HCEC 1CT (cell line): ENCODE measurements at regions not wholly inside any gene's neighbourhood (a gene's known extent, or its start where the extent isn't known, plus 50 kb on each side); places are given as distances from the start of the nearest gene placed in this dataset.

Source experiments
- DNase-seq: peaks from one replicate; pipeline ENCODE4 v3.0.0-alpha.2; 2017

DNA sequence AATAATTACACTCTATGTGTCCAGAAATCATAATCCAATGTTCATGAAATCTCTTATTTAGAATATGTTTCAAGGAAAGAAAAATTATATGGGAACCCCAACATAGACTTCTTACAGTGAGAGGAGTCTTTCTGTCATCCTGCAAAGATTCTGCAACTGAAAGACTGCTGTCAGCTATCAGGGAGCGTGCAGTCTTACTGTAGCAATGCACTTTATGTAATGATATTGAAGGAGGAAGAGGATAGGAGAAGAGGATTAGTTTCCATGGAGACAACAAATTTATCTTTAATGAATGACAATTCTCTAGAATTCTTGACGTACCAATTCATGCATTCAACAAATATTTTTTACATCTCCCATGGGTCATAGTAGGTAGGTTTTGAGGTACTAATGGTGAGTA lies 61.3 kb upstream of the MYT1L start:
- no peak for DNase-seq

DNA sequence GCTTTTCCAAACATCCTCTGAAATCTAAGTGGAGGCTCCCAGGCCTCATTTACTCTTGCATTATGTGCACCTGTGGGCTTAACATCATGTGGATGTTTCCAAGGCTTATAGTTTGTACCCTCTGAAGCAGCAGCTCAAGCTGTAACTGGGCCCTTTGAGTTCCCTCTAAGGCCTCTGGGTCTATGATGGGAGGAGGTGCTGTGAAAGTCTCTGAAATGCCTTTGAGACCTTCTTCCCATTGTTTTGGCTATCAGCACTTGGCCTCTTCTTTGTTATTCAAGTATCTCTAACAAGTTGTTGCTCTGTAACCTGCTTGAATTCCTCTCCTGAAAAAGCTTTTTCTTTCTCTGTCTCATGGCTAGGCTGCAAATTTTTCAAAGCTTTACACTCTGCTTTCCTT lies 58.1 kb upstream of the MYT1L start:
- no peak for DNase-seq
